CD4-positive, alpha-beta T cell (primary cell): ENCODE measurements at regions not wholly inside any gene's neighbourhood (a gene's known extent, or its start where the extent isn't known, plus 50 kb on each side); places are given as distances from the start of the nearest gene placed in this dataset.

ENCODE experiments used
- ATAC-seq: fragments of 200-7000 bp; cut with Tn5 transposase; one replicate; pipeline ENCODE4 v1.10.0; 2022; ENCODE audit warnings: mild to moderate bottlenecking; ENCODE audit not compliant: poor library complexity
- CTCF ChIA-PET: fragments of 350-600 bp; sonication (Branson Sonifier 250); formaldehyde crosslinking; loops from one replicate; lab custom pipeline; 2021; ENCODE audit warnings: antibody characterized with exemption, inconsistent platforms; lab: Charles Lee
- POLR2A ChIA-PET: fragments of 350-600 bp; sonication (Branson Sonifier 250); formaldehyde crosslinking; loops from one replicate; lab custom pipeline; 2021; ENCODE audit warnings: antibody characterized with exemption, inconsistent platforms; lab: Charles Lee
- DNase-seq, 14 experiments: peaks; one replicate each; pipeline ENCODE4 v3.0.0-alpha.2; 2013 to 2020; ENCODE audit warnings: mixed read lengths in 2 of 14
- H3K27ac ChIP-seq, 2 donors: one replicate each; pipeline versions ENCODE4 v1.5.1 to v1.7.0; 2013; ENCODE audit warnings: low read length in 2 of 2, low read depth in 1 of 2, mild to moderate bottlenecking in 1 of 2
- H3K27me3 ChIP-seq, 2 experiments: 1 replicate in 1 of 2; 2 replicates in 1 of 2; pipeline versions ENCODE4 v1.6.1 to v1.7.0; 2013; ENCODE audit warnings: low read length in 2 of 2, control low read depth in 1 of 2, mild to moderate bottlenecking in 1 of 2, moderate library complexity in 1 of 2; ENCODE audit not compliant: insufficient read depth in 2 of 2, control insufficient read depth in 1 of 2
- H3K36me3 ChIP-seq: one replicate; pipeline ENCODE4 v1.6.1; 2013; ENCODE audit warnings: low read length, control low read depth; ENCODE audit not compliant: insufficient read depth
- H3K4me1 ChIP-seq: one replicate; pipeline ENCODE4 v1.6.1; 2013; ENCODE audit warnings: low read length, control low read depth; ENCODE audit not compliant: insufficient read depth
- H3K4me3 ChIP-seq: one replicate; pipeline ENCODE4 v1.5.1; 2013; ENCODE audit warnings: mild to moderate bottlenecking, low read length, moderate library complexity
- H3K9me3 ChIP-seq, 2 experiments: 1 replicate in 1 of 2; 2 replicates in 1 of 2; pipeline versions ENCODE4 v1.6.1 to v1.7.0; 2013; ENCODE audit warnings: low read length in 2 of 2, mild to moderate bottlenecking in 2 of 2, control low read depth in 1 of 2, moderate library complexity in 1 of 2; ENCODE audit not compliant: control insufficient read depth in 1 of 2, insufficient read depth in 1 of 2
- H3K27ac Mint-ChIP-seq: one replicate; pipeline ENCODE4 v1.8.0; 2020; ENCODE audit warnings: mixed read lengths
- H3K27me3 Mint-ChIP-seq: one replicate; pipeline ENCODE4 v1.8.0; 2021; ENCODE audit warnings: mixed read lengths
- H3K36me3 Mint-ChIP-seq: one replicate; pipeline ENCODE4 v1.8.0; 2021; ENCODE audit warnings: low read depth, mixed read lengths
- H3K4me1 Mint-ChIP-seq: one replicate; pipeline ENCODE4 v1.8.0; 2021; ENCODE audit warnings: low read depth, mixed read lengths
- H3K4me3 Mint-ChIP-seq: one replicate; pipeline ENCODE4 v1.8.0; 2020; ENCODE audit warnings: mild to moderate bottlenecking, mixed read lengths
- H3K9me3 Mint-ChIP-seq: one replicate; pipeline ENCODE4 v1.8.0; 2020; ENCODE audit warnings: mixed read lengths
- intact Hi-C, 2 experiments: fragments of 100-400 bp; cut with DNase I in 1 of 2; cut with micrococcal nuclease in 1 of 2; formaldehyde crosslinking; loops; one replicate each; pipeline versions ENCODE4 v1.15.1 to v1.9.0; 2023 to 2025; cut with DNase I, micrococcal nuclease
- TF ChIP-seq, protein P1 (sequence below): fragments of 200-600 bp; IDR thresholded peaks from one replicate; pipeline ENCODE4 v1.8.0; 2022; ENCODE audit warnings: antibody characterized with exemption, mild to moderate bottlenecking

DNA sequence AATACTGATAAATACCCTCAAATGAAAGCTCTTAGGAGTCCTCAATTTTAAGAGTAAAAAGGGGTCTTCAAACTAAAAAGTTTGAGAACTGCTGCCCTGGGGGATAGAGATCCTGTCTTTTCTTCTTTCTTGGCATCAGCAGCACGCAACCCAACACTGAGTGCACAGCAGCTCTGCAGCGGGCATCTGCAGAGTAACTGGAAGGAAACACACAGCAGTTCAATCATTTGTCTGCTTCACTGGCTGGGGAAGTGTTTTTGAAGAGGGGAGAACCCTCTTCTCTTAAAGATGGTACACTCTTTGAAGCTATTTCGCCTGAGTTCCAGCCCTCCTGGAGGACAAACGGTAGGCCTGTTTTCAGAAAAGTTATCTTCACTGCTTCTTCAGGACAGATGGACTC, 193.6 kb downstream of the FGFR2 start:
- ChIA-PET POLR2A (no interaction called here), CTCF (no interaction called here)
- no peaks in the 10 kb centered on the region for H3K9me3 Mint-ChIP-seq

DNA sequence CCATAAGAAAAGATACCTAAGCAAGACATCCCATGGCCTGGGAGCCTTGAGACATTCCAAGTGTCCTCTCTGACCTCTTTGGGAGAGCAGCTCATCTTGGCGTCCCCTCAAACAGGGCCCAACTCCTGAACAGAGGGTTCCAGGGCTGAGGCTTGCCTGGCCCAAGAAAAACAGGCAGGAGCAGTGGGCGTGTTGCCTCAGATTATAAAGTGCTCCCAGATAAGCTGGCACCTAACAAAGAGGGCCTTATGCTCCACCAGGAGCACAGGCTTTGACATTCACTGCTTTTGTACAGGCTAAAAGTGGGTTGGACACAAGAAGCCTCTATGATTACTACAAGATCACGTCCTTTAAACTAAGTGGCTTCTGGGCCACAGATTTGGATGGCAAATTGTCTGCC, 193.1 kb downstream of the FGFR2 start:
- Mint-ChIP-seq H3K36me3 (no peaks in the 10 kb centered on the region), H3K9me3 (no peaks in the 10 kb centered on the region), H3K27ac (no peak overlapping the region), H3K4me3 (no peak overlapping the region), H3K27me3 (no peaks in the 10 kb centered on the region), H3K4me1 (no peaks in the 10 kb centered on the region)
- Histone ChIP-seq H3K27me3 (no peaks in the 10 kb centered on the region), H3K27ac (no peak overlapping the region), H3K9me3 (peaks cover 0 to 6% of the 10 kb centered on the region in 2 experiments), H3K36me3 (no peaks in the 10 kb centered on the region), H3K4me3 (no peak overlapping the region), H3K4me1 (no peaks in the 10 kb centered on the region)
- TF ChIP-seq, protein P1, sequence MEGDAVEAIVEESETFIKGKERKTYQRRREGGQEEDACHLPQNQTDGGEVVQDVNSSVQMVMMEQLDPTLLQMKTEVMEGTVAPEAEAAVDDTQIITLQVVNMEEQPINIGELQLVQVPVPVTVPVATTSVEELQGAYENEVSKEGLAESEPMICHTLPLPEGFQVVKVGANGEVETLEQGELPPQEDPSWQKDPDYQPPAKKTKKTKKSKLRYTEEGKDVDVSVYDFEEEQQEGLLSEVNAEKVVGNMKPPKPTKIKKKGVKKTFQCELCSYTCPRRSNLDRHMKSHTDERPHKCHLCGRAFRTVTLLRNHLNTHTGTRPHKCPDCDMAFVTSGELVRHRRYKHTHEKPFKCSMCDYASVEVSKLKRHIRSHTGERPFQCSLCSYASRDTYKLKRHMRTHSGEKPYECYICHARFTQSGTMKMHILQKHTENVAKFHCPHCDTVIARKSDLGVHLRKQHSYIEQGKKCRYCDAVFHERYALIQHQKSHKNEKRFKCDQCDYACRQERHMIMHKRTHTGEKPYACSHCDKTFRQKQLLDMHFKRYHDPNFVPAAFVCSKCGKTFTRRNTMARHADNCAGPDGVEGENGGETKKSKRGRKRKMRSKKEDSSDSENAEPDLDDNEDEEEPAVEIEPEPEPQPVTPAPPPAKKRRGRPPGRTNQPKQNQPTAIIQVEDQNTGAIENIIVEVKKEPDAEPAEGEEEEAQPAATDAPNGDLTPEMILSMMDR: no peak
- ChIA-PET POLR2A (no interaction called here), CTCF (no interaction called here)
- intact Hi-C loops: no loop called here
- no peak for ATAC-seq
- DNase-seq: no peak

More for the DNA sequence above, 193.6 kb downstream of the FGFR2 start:
- H3K27ac Mint-ChIP-seq: no peak overlapping the region
- ATAC-seq: no peak
- no peak overlapping the region for H3K4me3 Mint-ChIP-seq
- intact Hi-C loops: no loop called here
- TF ChIP-seq, protein P1: no peak
- Histone ChIP-seq H3K4me3 (no peak overlapping the region), H3K27me3 (no peaks in the 10 kb centered on the region), H3K9me3 (peaks cover 0 to 6% of the 10 kb centered on the region in 2 experiments), H3K27ac (no peak overlapping the region), H3K4me1 (no peaks in the 10 kb centered on the region), H3K36me3 (no peaks in the 10 kb centered on the region)
- no peaks in the 10 kb centered on the region for H3K36me3 Mint-ChIP-seq
- no peak for DNase-seq
- no peaks in the 10 kb centered on the region for H3K27me3 Mint-ChIP-seq
- no peaks in the 10 kb centered on the region for H3K4me1 Mint-ChIP-seq

DNA sequence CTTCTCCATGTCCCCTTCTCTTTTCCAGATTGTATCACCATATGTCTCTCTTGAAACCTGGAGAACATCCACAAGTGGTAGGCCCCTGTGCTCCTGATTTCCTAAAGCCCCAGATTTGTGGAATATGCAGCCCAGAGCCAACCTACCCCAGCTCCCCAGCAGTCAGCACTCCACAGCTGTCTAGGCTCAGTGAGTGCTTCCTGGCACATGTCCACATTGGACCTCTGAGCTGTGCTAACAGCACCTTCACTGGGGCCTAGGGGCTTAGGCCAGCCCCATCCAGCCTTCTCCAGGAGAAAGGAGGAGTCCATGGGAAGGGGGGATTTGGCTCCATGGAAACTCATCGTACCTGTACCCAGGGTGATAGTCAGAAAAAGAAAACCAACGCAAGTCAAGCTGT, 192.7 kb downstream of the FGFR2 start:
- TF ChIP-seq, protein P1: no peak
- DNase-seq: no peak
- H3K27me3 Mint-ChIP-seq: no peaks in the 10 kb centered on the region
- no peaks in the 10 kb centered on the region for H3K36me3 ChIP-seq
- H3K9me3 Mint-ChIP-seq: no peaks in the 10 kb centered on the region
- H3K9me3 ChIP-seq: peaks cover 0 to 6% of the 10 kb centered on the region in 2 experiments
- POLR2A ChIA-PET: no interaction called here
- H3K36me3 Mint-ChIP-seq: no peaks in the 10 kb centered on the region
- CTCF ChIA-PET: no interaction called here
- no peaks in the 10 kb centered on the region for H3K4me1 ChIP-seq
- H3K4me3 Mint-ChIP-seq: no peak overlapping the region
- no peak overlapping the region for H3K4me3 ChIP-seq
- intact Hi-C loops: no loop called here
- H3K27ac ChIP-seq: no peak overlapping the region
- H3K27me3 ChIP-seq: no peaks in the 10 kb centered on the region
- H3K27ac Mint-ChIP-seq: no peak overlapping the region
- ATAC-seq: no peak
- H3K4me1 Mint-ChIP-seq: no peaks in the 10 kb centered on the region
